ENCODE measurements at regions not wholly inside any gene's neighbourhood (a gene's known extent, or its start where the extent isn't known, plus 50 kb on each side); places are given as distances from the start of the nearest gene placed in this dataset.

- in situ Hi-C loops (cut with HindIII; ENCODE audit: low pct_ligation_motif_present, low sequenced_read_pairs): no loop called here
- H3K4me3 ChIP-seq (ENCODE audit: low read depth, low read length): no peak overlapping the region
- H3K27me3 ChIP-seq (replicated peaks): no peaks in the 10 kb centered on the region
- DNase-seq: no peak
- H3K36me3 ChIP-seq (replicated peaks): no peaks in the 10 kb centered on the region
- TF ChIP-seq CTCF (IDR thresholded peaks at IDR 0.05; ENCODE audit: low read depth, low read length, missing control alignments): no peak
- H3K27ac ChIP-seq: no peak overlapping the region
Measured at GRCh38 chrX:144790148-144790547, 457.2 kb upstream of the SPANXN1 start.

GRCh38 chrX:144791298-144791697, 456.0 kb upstream of the SPANXN1 start:
- Histone ChIP-seq H3K36me3 (replicated peaks) (no peaks in the 10 kb centered on the region), H3K4me3 (ENCODE audit: low read depth, low read length) (no peak overlapping the region), H3K27ac (no peak overlapping the region), H3K27me3 (replicated peaks) (no peaks in the 10 kb centered on the region)
- DNase-seq: no peak
- in situ Hi-C loops (cut with HindIII; ENCODE audit: low pct_ligation_motif_present, low sequenced_read_pairs): no loop called here
- TF ChIP-seq CTCF (IDR thresholded peaks at IDR 0.05; ENCODE audit: low read depth, low read length, missing control alignments): no peak

GRCh38 chrX:144798972-144799371, 448.3 kb upstream of the SPANXN1 start:
- H3K27ac ChIP-seq: no peak overlapping the region
- in situ Hi-C loops (cut with HindIII; ENCODE audit: low pct_ligation_motif_present, low sequenced_read_pairs): no loop called here
- no peaks in the 10 kb centered on the region for H3K36me3 ChIP-seq (replicated peaks)
- no peak for TF ChIP-seq CTCF (IDR thresholded peaks at IDR 0.05; ENCODE audit: low read depth, low read length, missing control alignments)
- H3K27me3 ChIP-seq (replicated peaks): no peaks in the 10 kb centered on the region
- no peak overlapping the region for H3K4me3 ChIP-seq (ENCODE audit: low read depth, low read length)
- no peak for DNase-seq

- no peak for TF ChIP-seq CTCF (IDR thresholded peaks at IDR 0.05; ENCODE audit: low read depth, low read length, missing control alignments)
- Histone ChIP-seq H3K27me3 (replicated peaks) (no peaks in the 10 kb centered on the region), H3K36me3 (replicated peaks) (no peaks in the 10 kb centered on the region), H3K27ac (no peak overlapping the region), H3K4me3 (ENCODE audit: low read depth, low read length) (no peak overlapping the region)
- peak; percentile 0 for DNase-seq
- in situ Hi-C loops (cut with HindIII; ENCODE audit: low pct_ligation_motif_present, low sequenced_read_pairs): no loop called here
Measured at GRCh38 chrX:144801786-144802185, 445.5 kb upstream of the SPANXN1 start.

- TF ChIP-seq CTCF (IDR thresholded peaks at IDR 0.05; ENCODE audit: low read depth, low read length, missing control alignments): no peak
- in situ Hi-C loops (cut with HindIII; ENCODE audit: low pct_ligation_motif_present, low sequenced_read_pairs): no loop called here
Measured at GRCh38 chrX:144809025-144809424, 438.3 kb upstream of the SPANXN1 start.

GRCh38 chrX:144810539-144810938, 436.8 kb upstream of the SPANXN1 start:
- no peak overlapping the region for H3K4me3 ChIP-seq (ENCODE audit: low read depth, low read length)
- H3K27ac ChIP-seq: no peak overlapping the region
- H3K27me3 ChIP-seq (replicated peaks): no peaks in the 10 kb centered on the region
- no peaks in the 10 kb centered on the region for H3K36me3 ChIP-seq (replicated peaks)
- no peak for DNase-seq
- TF ChIP-seq CTCF (IDR thresholded peaks at IDR 0.05; ENCODE audit: low read depth, low read length, missing control alignments): no peak
- in situ Hi-C loops (cut with HindIII; ENCODE audit: low pct_ligation_motif_present, low sequenced_read_pairs): no loop called here

More at GRCh38 chrX:144809025-144809424, 438.3 kb upstream of the SPANXN1 start:
- no peak overlapping the region for H3K4me3 ChIP-seq (ENCODE audit: low read depth, low read length)
- H3K27ac ChIP-seq: no peak overlapping the region
- no peaks in the 10 kb centered on the region for H3K36me3 ChIP-seq (replicated peaks)
- no peaks in the 10 kb centered on the region for H3K27me3 ChIP-seq (replicated peaks)
- no peak for DNase-seq
